Suppressor macrophage treated with lipopolysaccharide for 1 hour (primary cell): ENCODE measurements at regions not wholly inside any gene's neighbourhood (a gene's known extent, or its start where the extent isn't known, plus 50 kb on each side); places are given as distances from the start of the nearest gene placed in this dataset.

Experiments used
- DNase-seq, 3 donors: peaks; one replicate each; pipeline ENCODE4 v3.0.0-alpha.2; 2020 to 2022

DNA sequence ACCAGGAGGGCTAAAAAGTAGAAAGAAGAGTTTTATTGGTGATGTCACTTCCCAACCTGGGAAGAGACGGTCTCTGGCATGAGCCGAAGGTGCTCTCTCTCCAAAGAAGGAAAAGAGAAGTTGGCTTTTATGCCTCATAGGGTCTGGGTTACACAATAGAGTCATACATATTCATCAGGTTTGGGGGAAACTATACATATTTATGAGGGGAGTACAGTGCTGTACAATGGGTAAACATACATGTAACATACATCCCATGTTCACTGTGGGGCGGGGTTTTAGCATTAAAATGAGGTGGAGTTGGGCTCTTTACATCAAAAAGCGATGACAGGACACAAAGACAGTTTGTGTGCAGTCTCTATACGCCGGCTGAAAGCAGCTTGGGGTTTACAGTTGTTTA is 701.7 kb downstream of the TYW1 start:
- no peak for DNase-seq

GRCh38 chr7:67705850-67706249 is 709.2 kb downstream of the TYW1 start:
- DNase-seq = no peak

- no peak for DNase-seq
Observed at GRCh38 chr7:67711706-67712105, 715.1 kb downstream of the TYW1 start.

GRCh38 chr7:67713451-67714056 is 716.9 kb downstream of the TYW1 start:
- no peak for DNase-seq

GRCh38 chr7:67716729-67717128 is 720.1 kb downstream of the TYW1 start:
- no peak for DNase-seq

GRCh38 chr7:67723591-67723990 is 727.0 kb downstream of the TYW1 start:
- DNase-seq = no peak

GRCh38 chr7:67724435-67724834 is 727.8 kb downstream of the TYW1 start:
- DNase-seq = no peak

GRCh38 chr7:67724955-67725354 is 728.3 kb downstream of the TYW1 start:
- DNase-seq = no peak

- no peak for DNase-seq
Observed at GRCh38 chr7:67725423-67725822, 728.8 kb downstream of the TYW1 start.

- no peak for DNase-seq
Observed at GRCh38 chr7:67729771-67730170, 733.1 kb downstream of the TYW1 start.

GRCh38 chr7:67731704-67732103 is 735.1 kb downstream of the TYW1 start:
- no peak for DNase-seq

GRCh38 chr7:67732898-67733297 is 736.3 kb downstream of the TYW1 start:
- no peak for DNase-seq

GRCh38 chr7:67738145-67738544 is 741.5 kb downstream of the TYW1 start:
- DNase-seq = no peak

GRCh38 chr7:67738958-67739357 is 742.3 kb downstream of the TYW1 start:
- no peak for DNase-seq

DNA sequence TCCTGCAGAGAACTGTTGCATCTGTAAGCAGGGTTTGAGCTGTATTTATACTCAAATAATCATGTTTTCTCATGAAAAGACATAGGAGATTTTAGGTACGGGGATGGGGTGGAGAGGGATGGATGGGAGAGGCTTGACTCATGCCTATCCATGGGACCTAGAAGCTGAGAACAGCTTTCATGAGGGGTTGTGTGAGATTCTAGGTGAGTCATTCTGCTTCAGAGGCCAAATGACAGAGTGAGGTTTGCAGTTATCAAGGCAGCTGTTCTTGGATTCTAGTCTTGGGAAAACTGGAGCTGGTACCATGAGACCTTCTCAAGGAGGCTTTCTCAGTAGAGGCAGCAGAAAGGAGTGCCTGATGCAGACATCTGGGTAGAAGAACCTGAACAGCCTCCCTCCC is 746.9 kb downstream of the TYW1 start:
- DNase-seq = no peak

DNA sequence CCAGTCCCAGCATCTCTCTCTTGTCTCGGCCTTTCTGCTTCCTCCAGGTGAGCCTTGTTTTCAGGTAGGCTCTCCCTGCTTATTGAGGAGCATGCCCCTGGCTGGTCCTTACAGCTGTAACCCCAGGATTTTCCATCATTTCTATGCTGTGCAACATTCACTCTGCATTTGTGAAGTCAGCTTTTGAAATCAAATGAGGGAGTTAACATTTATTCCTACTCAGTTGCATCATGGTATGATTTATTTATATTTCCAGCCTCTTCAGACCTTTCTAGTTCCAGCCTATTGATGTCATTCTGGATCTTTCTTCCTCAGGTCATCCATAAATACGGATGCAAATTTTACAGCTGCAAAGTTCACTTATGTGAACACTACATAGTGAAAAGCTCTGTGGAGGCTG is 755.6 kb downstream of the TYW1 start:
- DNase-seq = no peak

DNA sequence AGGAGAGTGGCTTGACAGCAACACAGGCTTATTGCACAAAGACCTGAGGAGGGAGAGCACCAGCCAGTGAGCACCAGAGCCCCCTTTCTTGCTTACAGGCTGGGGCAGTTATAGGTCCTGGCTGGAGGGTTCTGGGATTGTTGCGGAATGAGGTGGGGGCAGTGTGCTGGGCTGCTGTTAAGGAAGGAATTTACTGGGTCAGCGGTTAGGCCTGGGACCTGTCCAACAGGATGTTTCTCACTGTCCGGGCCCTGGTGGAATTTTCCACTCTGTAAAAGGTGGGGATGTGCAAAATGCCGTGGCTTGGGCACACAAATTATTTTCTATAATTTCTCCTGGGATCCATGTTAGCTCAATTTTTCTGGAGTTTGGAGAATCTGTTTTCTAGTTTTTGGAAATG is 757.3 kb downstream of the TYW1 start:
- DNase-seq = no peak

GRCh38 chr7:67754651-67755050 is 758.0 kb downstream of the TYW1 start:
- no peak for DNase-seq

GRCh38 chr7:67758551-67758950 is 761.9 kb downstream of the TYW1 start:
- no peak for DNase-seq

GRCh38 chr7:67760971-67761370 is 764.3 kb downstream of the TYW1 start:
- no peak for DNase-seq

DNA sequence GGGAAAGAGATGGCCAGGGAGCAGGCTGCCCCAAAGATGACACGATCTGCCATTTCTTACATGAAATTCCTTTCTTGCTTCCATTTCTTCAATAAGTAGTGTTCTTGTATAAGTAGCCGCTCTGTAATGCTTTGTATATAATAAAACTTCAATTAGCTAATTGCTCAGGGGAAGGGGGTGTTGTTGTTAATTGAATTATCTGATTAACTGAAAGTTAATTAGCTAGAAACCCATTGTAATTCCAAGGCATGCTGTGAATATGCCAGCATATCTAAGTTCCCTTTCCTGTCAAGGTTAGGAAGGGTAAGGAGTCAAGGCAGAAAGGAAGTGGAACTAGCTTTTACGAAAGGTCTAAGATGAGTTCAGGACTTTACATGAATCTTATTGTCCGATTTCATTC is 765.9 kb downstream of the TYW1 start:
- DNase-seq = no peak

GRCh38 chr7:67764289-67764688 is 767.7 kb downstream of the TYW1 start:
- DNase-seq = no peak

DNA sequence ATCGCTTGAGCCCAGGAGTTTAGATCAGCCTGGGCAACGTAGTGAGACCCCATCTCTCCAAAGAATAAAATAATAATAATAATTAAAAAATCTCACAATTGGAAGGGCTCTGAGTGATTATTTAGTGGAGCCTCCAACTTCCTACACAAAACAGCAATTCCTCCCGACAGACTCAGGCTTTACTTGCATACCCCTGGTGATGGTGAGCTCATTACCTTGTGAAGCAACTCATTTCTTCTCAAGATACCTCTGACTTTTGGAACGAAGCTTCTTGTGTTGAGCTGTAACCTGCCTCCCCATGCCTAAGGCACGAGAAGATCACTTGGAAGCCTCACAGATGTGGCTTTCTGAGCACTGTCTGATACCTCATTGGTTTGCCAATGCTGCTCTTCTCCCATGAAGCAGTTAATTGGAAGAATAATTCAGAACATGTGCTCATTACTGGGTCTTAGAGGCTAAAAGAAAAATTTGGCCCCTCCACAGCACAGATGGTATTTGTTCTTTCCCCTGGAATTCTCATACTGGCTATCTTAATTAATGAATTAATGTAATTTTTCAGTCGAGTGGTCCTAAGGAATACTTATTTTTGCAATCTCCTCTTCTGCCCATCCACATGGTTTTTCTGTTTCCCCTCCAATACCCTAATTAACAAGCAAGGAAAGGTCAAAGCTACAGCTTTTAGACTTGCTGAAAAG is 769.0 kb downstream of the TYW1 start:
- no peak for DNase-seq

GRCh38 chr7:67766906-67767410 is 770.3 kb downstream of the TYW1 start:
- DNase-seq = no peak
